HTR-8/SVneo (cell line): ENCODE measurements at regions not wholly inside any gene's neighbourhood (a gene's known extent, or its start where the extent isn't known, plus 50 kb on each side); places are given as distances from the start of the nearest gene placed in this dataset.
"Not testable (repeated sequence)": the region's sequence is repeated elsewhere in the genome, so short reads cannot be mapped to it uniquely, and the experiment has no call there.

Experiments used
- DNase-seq: peaks from one replicate; pipeline ENCODE4 v3.0.0; 2011; ENCODE audit warnings: low spot score, mixed read lengths; ENCODE audit not compliant: insufficient read length
- FAIRE-seq: peaks from 2 replicates; lab custom pipeline; 2011; peaks lifted over from hg19 to GRCh38; lab: Jason Lieb, UNC

GRCh38 chr13:103952183-103952582, 886.0 kb upstream of the SLC10A2 start:
- FAIRE-seq (no peak), DNase-seq (no peak)

DNA sequence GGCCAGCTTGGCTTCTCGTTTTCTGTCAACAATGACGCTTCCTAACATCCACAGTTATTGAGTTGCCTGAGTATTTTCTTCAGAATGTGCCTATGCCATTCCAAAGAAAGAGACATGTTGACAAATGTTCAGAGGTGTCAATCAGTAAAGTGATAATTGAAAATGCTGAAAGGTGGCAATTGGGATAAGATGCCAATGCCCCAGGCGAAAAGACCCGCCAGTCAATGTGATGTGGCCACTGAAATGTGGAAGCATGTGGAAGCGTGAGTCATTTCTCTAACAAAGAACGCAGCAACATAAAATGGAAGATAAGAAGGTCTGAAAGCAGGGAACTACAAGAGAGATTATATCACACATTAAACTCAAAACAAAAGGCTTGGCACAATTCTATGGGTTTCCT, 882.2 kb upstream of the SLC10A2 start:
- DNase-seq = no peak

DNA sequence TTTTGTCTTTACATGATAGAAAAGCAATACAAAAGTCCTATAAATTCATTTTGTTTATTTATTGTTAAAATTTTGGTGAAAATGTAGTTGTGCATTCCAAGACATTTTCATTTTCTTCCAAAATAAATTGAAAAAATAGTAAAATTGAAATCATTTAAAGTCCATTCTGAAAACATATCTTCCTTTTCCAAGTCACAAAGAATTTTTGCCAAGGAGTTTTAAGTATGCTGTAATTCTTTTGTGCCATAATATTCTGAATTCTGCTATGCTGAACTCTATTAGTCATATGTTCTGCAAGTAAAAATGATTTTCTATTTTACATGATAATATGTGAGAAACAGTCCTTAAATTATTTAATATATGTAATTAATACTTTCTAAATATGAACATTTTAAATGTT, 879.6 kb upstream of the SLC10A2 start:
- no peak for FAIRE-seq
- DNase-seq = no peak

More for the DNA sequence above, 882.2 kb upstream of the SLC10A2 start:
- no peak for FAIRE-seq

DNA sequence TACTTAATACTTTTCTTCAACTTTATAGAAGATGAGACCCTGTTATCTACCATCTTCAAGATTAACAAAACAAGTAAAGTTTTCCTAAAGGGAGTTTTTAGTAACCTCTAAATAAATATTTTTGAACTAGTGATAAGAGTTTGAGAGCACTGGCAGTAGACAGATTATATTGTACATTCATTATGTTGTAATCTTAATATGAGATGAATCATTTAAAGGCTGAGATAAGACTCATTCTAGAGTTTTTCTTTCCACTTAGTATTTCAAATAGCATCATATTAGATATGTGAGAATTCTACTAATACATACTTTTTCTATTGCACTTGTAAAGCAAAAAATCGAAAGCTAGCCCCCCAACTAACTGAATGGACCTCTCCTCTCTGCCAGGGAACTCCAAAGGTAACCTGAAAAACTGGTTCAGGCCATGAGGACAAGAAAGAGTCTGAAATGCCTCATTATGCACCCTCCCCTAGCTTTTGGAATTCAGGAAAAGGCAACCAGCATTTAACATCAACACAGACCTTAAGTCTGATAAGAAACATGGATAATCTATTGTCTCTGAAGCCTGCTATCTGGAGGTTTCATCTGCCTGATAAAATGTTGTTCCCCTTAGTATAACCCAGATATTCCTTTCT, 875.4 kb upstream of the SLC10A2 start:
- FAIRE-seq (no peak), DNase-seq (no peak)

DNA sequence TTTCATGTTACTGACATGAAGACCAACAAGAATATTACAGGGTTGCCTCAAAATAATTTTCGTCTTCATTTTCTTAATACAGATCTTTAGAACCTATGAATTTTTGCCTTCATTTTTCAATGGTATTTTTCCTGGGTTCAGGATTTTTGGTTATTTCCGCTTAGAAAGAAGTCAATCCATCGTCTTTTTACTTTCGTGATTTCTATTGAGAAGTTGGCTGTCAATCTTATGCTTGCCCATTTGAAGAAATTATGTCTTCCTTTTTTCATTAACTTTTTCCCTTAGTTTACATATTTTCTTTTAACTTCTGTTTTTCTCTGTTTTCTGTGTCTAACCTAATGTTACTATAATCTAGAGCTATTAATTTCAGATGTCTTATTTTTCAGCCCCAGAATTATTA, 868.9 kb upstream of the SLC10A2 start:
- FAIRE-seq = no peak
- DNase-seq = no peak

- FAIRE-seq = no peak
- no peak for DNase-seq
Measured at GRCh38 chr13:103931885-103932284, 865.7 kb upstream of the SLC10A2 start.

DNA sequence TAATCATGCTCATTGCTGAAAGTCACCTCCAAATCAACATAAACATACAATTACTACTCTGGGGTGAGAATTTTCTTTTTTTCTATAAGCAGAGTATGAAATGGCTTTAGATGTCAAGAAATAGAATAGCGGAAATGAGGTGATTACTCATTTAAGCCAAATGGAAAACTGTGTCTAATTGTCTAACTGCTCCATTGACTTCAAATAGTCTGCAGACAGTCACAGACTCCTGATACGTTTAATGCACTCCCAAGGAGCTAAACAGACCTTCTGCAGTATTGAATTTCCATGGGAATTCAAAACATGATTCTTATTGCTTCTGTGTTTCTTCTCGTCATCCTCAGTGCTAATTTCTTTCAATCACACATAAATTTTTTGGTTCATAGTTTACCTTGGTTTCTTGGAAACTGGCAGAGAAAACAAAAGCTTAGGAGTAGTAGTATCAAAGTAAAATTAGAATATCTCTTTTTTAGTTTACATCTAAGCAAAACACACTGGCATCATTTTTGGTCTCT, 865.2 kb upstream of the SLC10A2 start:
- FAIRE-seq = no peak

DNA sequence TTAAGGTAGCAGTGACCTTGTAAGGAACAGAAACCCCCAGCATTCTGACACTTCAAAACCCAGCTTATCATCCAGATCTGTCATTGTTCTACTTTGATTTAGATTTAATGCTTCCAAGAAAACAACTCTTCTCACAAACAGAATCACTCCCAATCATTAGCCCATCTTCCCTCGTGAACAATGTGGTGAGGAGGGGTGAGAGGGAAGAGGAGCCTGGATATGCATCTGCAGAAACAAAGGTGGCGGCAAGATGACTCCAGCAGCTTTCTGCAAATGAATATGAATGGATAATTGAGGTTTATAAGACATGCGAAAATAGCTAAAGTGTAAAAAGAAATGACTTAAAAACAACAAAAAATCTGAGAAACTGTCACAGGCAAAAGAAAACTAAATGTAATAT, 859.9 kb upstream of the SLC10A2 start:
- no peak for FAIRE-seq
- DNase-seq = no peak

More for the DNA sequence above, 865.2 kb upstream of the SLC10A2 start:
- no peak for DNase-seq

DNA sequence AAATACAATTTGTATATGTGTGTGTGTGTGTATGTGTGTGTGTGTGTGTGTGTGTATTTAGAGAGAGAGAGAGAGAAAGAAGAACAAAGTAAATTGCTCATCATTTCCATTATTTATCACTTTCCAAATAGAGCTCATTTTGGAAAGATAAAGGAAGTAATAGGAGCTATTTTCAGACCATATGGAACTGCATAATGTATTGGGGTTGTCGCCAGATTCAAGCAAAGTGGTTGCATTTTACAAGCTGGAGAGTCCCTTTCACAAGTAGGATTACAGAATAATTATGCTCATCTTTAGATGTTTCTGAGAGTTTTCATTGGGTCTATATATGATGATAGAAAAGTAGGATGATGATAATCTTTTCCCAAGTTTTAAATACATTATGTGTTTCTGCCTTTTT, 842.7 kb upstream of the SLC10A2 start:
- FAIRE-seq = no peak
- DNase-seq = no peak

DNA sequence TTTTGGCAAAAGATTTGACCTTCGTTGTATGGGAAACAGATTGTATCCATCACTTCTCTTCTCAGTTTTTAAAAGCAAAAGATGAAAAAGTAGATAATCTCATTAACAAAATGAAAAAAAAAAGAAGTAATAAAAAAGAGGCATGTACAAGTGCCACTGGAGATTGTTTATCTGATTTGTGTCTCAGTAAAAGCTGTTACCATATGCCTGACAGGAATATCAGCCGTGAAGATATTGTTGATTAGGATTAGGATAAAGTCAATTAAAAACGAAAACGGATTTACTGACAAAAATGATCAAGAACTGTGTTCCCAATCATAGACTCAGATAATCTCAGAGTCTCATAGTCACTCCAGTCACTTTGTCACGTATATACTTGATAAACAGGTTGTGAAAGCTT, 842.1 kb upstream of the SLC10A2 start:
- FAIRE-seq (no peak), DNase-seq (no peak)

- DNase-seq = no peak
- FAIRE-seq = no peak
Measured at GRCh38 chr13:103903790-103904189, 837.6 kb upstream of the SLC10A2 start.

- DNase-seq (no peak), FAIRE-seq (no peak)
Measured at GRCh38 chr13:103898481-103898880, 832.3 kb upstream of the SLC10A2 start.

GRCh38 chr13:103895835-103896531, 829.8 kb upstream of the SLC10A2 start:
- no peak for FAIRE-seq
- DNase-seq = no peak

DNA sequence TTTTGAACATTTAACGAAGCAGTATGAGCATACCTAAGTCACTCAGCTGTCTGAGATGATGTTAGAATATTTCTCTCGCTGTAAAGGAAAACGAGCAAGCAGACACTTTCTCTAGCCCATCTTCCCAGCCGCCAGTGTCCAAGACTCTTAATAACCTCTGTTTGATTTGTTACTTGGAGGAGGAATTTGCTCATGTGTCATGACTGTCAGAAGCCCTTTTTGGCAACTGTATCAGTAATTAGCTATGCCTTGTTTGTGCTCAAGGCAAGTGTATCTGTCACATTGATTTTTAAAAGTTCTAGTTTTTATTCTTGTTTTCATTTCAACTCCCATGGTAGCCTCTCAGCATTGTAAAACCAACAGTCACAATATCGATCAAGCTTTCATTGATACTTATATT, 828.4 kb upstream of the SLC10A2 start:
- DNase-seq = no peak

GRCh38 chr13:103884101-103884723, 818.0 kb upstream of the SLC10A2 start:
- DNase-seq (no peak), FAIRE-seq (no peak)

More for the DNA sequence above, 828.4 kb upstream of the SLC10A2 start:
- FAIRE-seq = no peak

DNA sequence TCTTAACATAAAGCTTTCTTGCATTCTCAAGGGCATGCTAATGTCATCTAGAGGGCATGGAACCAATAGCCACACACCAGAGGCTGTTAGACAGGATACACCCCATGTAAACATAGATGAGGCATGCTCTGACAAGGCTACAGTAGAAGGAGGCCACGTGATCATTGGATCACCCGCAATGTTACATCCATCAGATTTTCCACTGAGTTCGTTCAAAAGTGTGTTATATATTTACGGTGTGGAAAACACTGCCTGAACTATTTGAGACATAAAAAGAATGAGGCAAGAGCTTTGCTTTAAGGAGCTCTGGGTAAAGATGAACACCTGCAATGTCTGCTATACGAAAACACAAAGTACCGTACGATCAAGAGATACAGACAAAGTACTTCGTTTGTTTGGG, 817.5 kb upstream of the SLC10A2 start:
- no peak for DNase-seq
- no peak for FAIRE-seq

GRCh38 chr13:103883164-103883563, 816.9 kb upstream of the SLC10A2 start:
- peak; percentile 57 for DNase-seq
- peak; percentile 72 for FAIRE-seq

DNA sequence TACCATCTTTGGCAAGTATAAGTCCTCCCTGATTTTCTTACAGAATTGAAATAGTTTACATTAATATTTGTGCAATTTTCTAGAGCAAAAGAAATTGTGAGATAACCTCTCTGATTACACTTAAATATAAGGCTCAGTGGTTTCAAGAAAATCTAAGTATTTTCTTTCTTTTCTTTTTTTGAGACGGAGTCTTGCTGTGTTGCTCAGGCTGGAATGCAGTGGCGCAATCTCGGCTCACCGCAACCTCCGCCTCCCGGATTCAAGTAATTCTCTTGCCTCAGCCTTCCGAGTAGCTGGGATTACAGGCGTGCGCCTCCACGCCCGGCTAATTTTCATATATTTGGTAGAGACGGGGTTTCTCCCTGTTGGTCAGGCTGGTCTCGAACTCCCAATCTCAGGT, 813.9 kb upstream of the SLC10A2 start:
- not testable (repeated sequence) for DNase-seq, FAIRE-seq

DNA sequence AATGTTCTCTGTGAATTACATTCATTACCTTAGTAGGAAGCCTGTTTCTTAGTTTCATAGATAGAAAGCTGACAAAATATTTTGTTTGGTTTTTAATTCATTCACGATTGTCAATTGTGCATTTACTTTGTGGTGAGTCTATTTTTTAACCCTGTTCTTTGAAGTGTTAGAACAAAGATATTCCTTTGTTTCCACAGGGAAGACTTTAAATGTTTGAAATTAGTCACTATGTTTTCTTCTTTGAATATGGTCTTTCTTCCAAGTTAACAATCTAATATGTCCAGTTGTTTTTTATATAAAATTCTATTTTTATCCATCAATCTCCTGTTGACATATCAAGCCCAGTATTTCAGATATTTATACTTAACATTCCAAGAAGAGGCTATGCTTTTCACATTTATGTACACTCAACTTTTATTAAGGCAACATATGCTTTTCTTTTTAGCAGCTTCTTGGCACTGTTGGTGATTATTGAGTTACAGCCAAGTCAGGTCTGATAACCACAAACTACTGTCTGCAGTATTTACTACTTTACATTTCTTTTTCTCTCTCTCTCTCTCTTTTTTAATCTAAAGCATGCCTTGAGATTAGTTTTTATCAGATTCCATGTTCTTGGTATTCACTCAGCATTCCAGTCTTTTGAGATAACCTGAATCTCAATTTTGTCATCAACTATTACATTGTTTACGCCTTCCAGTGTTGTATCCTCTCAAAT, 812.8 kb upstream of the SLC10A2 start:
- DNase-seq (no peak), FAIRE-seq (no peak)

GRCh38 chr13:103876571-103876970, 810.4 kb upstream of the SLC10A2 start:
- DNase-seq (no peak), FAIRE-seq (no peak)

DNA sequence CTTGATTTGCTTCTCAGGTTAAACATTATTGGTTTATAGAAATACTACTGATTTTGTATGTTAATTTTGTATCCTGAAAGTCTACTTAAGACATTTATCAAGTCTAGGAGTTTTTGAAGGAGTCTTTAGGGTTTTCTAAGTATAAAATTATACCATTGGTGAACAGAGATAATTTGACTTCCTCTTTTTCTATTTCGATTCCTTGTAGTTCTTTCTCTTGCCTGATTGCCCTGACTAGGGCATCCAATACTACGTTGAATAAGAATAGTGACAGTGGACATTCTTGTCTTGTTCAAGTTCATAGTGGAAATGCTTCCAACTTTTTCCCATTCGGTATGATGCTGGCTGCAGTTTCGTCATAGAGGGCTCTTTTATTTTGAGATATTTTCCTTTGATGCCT, 807.5 kb upstream of the SLC10A2 start:
- DNase-seq (no peak), FAIRE-seq (no peak)
